K562 (cell line): ENCODE measurements at regions not wholly inside any gene's neighbourhood (a gene's known extent, or its start where the extent isn't known, plus 50 kb on each side); places are given as distances from the start of the nearest gene placed in this dataset.

Experiments used
- ATAC-seq: fragments of 200-7000 bp; cut with Tn5 transposase; 3 replicates; pipeline ENCODE4 v1.9.1; 2020; ENCODE audit warnings: moderate library complexity
- BruUV-seq: library from RNA; stranded (reverse); fragments of 400-500 nt; replicated peaks from 2 replicates; lab custom pipeline; 2021; lab: Mats Ljungman, UMichigan
- CTCF ChIA-PET: fragments of 300-600 bp; formaldehyde crosslinking; extraction: SDS; loops from one replicate; lab custom pipeline; 2021; ENCODE audit warnings: low intra/inter-chr PET ratio; lab: Yijun Ruan, JAX
- POLR2A ChIA-PET: fragments of 300-600, 350-650 bp; sonication (Branson Sonifier 250); formaldehyde crosslinking; extraction: SDS; loops from one replicate; lab custom pipeline; 2021; ENCODE audit warnings: antibody characterized with exemption, inconsistent platforms; lab: Yijun Ruan, JAX
- DNase-seq, 4 experiments: peaks; one replicate each; pipeline versions ENCODE4 v3.0.0 to v3.0.0-alpha.2; 2011 to 2018; ENCODE audit warnings: low spot score in 3 of 4, mixed read lengths in 3 of 4; ENCODE audit errors: extremely low read depth in 1 of 4
- FAIRE-seq: peaks from 2 replicates; lab custom pipeline; 2011; peaks lifted over from hg19 to GRCh38; lab: Jason Lieb, UNC
- H2AFZ ChIP-seq: 2 replicates; pipeline ENCODE4 v1.6.0; 2011; ENCODE audit warnings: low read depth, low read length, control low read depth, inconsistent platforms
- H3K27ac ChIP-seq: fragments of 200-600 bp; 3 replicates; pipeline ENCODE4 v1.8.0; 2011; ENCODE audit warnings: low read depth, mild to moderate bottlenecking, control low read depth, inconsistent platforms, low read length, moderate library complexity, mixed read lengths; ENCODE audit errors: extremely low read depth
- H3K27me3 ChIP-seq, 2 experiments: fragments of 300-600 bp in 1 of 2; 2 replicates in 1 of 2; 3 replicates in 1 of 2; pipeline versions ENCODE4 v1.6.0 to v1.8.0; 2011; ENCODE audit warnings: inconsistent platforms in 2 of 2, low read length in 2 of 2, mild to moderate bottlenecking in 1 of 2, mixed read lengths in 1 of 2, moderate library complexity in 1 of 2; ENCODE audit not compliant: control insufficient read depth in 2 of 2, insufficient read depth in 2 of 2
- H3K36me3 ChIP-seq: fragments of 300-600 bp; 3 replicates; pipeline ENCODE4 v1.8.0; 2011; ENCODE audit warnings: mild to moderate bottlenecking, low read length, inconsistent platforms; ENCODE audit not compliant: control insufficient read depth, insufficient read depth
- H3K4me1 ChIP-seq, 2 experiments: fragments of 200-600 bp in 1 of 2; replicated peaks in 1 of 2; 2 replicates in 1 of 2; 3 replicates in 1 of 2; pipeline versions ENCODE4 v1.5.1 to v1.8.0; 2011; ENCODE audit warnings: inconsistent platforms in 2 of 2, low read length in 2 of 2, mild to moderate bottlenecking in 1 of 2, mixed read lengths in 1 of 2, moderate library complexity in 1 of 2; ENCODE audit not compliant: control insufficient read depth in 2 of 2, insufficient read depth in 2 of 2
- H3K4me2 ChIP-seq: 2 replicates; pipeline ENCODE4 v1.6.1; 2011; ENCODE audit warnings: low read length, control low read depth, inconsistent platforms, mixed read lengths; ENCODE audit not compliant: insufficient read depth
- H3K4me3 ChIP-seq: fragments of 200-600 bp; sonication (generic), shearing (Covaris generic); 2 replicates; pipeline ENCODE4 v1.5.1; 2016; ENCODE audit warnings: control low read depth, inconsistent platforms
- H3K79me2 ChIP-seq: fragments of 200-600 bp; 3 replicates; pipeline ENCODE4 v1.8.0; 2011; ENCODE audit warnings: low read length, inconsistent platforms; ENCODE audit not compliant: control insufficient read depth, insufficient read depth
- H3K9ac ChIP-seq, 2 experiments: 2 replicates each; pipeline versions ENCODE4 v1.6.0 to v1.6.1; 2011; ENCODE audit warnings: low read depth in 2 of 2, low read length in 2 of 2, control low read depth in 1 of 2, inconsistent platforms in 1 of 2, mild to moderate bottlenecking in 1 of 2, mixed read lengths in 1 of 2; ENCODE audit not compliant: insufficient read depth in 1 of 2
- H3K9me1 ChIP-seq: one replicate; pipeline ENCODE4 v1.6.0; 2011; ENCODE audit warnings: inconsistent platforms, mild to moderate bottlenecking, low read length, moderate library complexity; ENCODE audit not compliant: control insufficient read depth, insufficient read depth
- H3K9me3 ChIP-seq: replicated peaks from 2 replicates; pipeline ENCODE4 v1.5.1; 2011; ENCODE audit warnings: low read depth, low read length, inconsistent platforms; ENCODE audit not compliant: control insufficient read depth, insufficient read depth
- H4K20me1 ChIP-seq: replicated peaks from 2 replicates; pipeline ENCODE4 v1.6.1; 2011; ENCODE audit warnings: low read length, inconsistent platforms, mixed read lengths; ENCODE audit not compliant: control insufficient read depth, insufficient read depth
- ARID1B ChIP-seq: fragments of 450-650 bp; IDR thresholded peaks from 2 replicates; pipeline ENCODE4 v1.6.1; 2016; ENCODE audit warnings: antibody characterized with exemption, mild to moderate bottlenecking, inconsistent platforms
- CREB1 ChIP-seq, 2 experiments: sonication (generic) in 1 of 2; formaldehyde crosslinking in 1 of 2; IDR thresholded peaks; 2 replicates each; pipeline versions ENCODE4 v1.6.1 to v1.8.0; 2012 to 2022; ENCODE audit warnings: inconsistent platforms in 1 of 2, mild to moderate bottlenecking in 1 of 2, missing genetic modification reagents in 1 of 2, moderate library complexity in 1 of 2
- FOXM1 ChIP-seq, 2 experiments: fragments of 450-650 bp in 1 of 2; sonication (generic) in 1 of 2; formaldehyde crosslinking in 1 of 2; IDR thresholded peaks; 2 replicates each; pipeline versions ENCODE4 v1.6.1 to v1.9.0; 2017 to 2022; ENCODE audit warnings: low read depth in 2 of 2, mild to moderate bottlenecking in 2 of 2, missing genetic modification reagents in 1 of 2, moderate library complexity in 1 of 2
- KAT8 ChIP-seq: fragments of 450-650 bp; IDR thresholded peaks from 2 replicates; pipeline ENCODE4 v1.6.1; 2016; ENCODE audit warnings: low read depth, mild to moderate bottlenecking
- MEF2A ChIP-seq: IDR thresholded peaks from 2 replicates; pipeline ENCODE4 v1.6.1; 2011; ENCODE audit warnings: low read depth, mild to moderate bottlenecking, low read length, moderate library complexity; ENCODE audit not compliant: control insufficient read depth
- NCOA6 ChIP-seq: fragments of 450-650 bp; IDR thresholded peaks from 2 replicates; pipeline ENCODE4 v1.6.1; 2017; ENCODE audit warnings: mild to moderate bottlenecking
- POU5F1 ChIP-seq: fragments of 150-350 bp; IDR thresholded peaks from 2 replicates; pipeline ENCODE4 v1.6.1; 2014; ENCODE audit warnings: borderline replicate concordance, low read length, low read depth, mild to moderate bottlenecking; ENCODE audit not compliant: partially characterized antibody
- RAD21 ChIP-seq, 2 experiments: fragments of 250-450 bp in 1 of 2; fragments of 450-650 bp in 1 of 2; sonication (Bioruptor Pico) in 1 of 2; formaldehyde crosslinking in 1 of 2; IDR thresholded peaks in 1 of 2; conservative IDR thresholded peaks in 1 of 2; 2 replicates each; pipeline versions ENCODE4 v1.4.0 to v1.8.0; 2020 to 2022; ENCODE audit warnings: mild to moderate bottlenecking in 2 of 2, moderate library complexity in 1 of 2
- RBM34 ChIP-seq: fragments of 200-400 bp; formaldehyde crosslinking; IDR thresholded peaks from 2 replicates; pipeline ENCODE4 v1.6.1; 2018; ENCODE audit warnings: low read length, borderline replicate concordance; ENCODE audit not compliant: insufficient read depth
- ZNF384 ChIP-seq: IDR thresholded peaks from 2 replicates; pipeline ENCODE4 v1.6.1; 2012; ENCODE audit warnings: low read depth, low read length, improper control_type of control experiment
- ZNF408 ChIP-seq: fragments of 250-450 bp; sonication (Bioruptor Pico); IDR thresholded peaks from 2 replicates; pipeline ENCODE4 v1.4.0; 2020; ENCODE audit warnings: low read depth, mild to moderate bottlenecking, moderate library complexity
- ZNF584 ChIP-seq: fragments of 200-800 bp; sonication (Bioruptor generic); IDR thresholded peaks from 2 replicates; pipeline ENCODE4 v1.6.1; 2016; ENCODE audit warnings: low read depth, mild to moderate bottlenecking, missing genetic modification characterization, missing compliant biosample characterization
- WGBS: fragments of 100-300 bp; shearing (Covaris generic); methylation state at CpG from one replicate; pipeline ENCODE4 v1.1.6; 2016; ENCODE audit warnings: low coverage, mixed read lengths; ENCODE audit not compliant: insufficient coverage; ENCODE audit errors: missing lambda C conversion rate; 5-methylcytosine and 5-hydroxymethylcytosine counted together
- in situ Hi-C: fragments of 300-500 bp; cut with MboI; formaldehyde crosslinking; loops from 4 replicates; pipeline ENCODE4 v1.15.0; 2018; ENCODE audit warnings: inconsistent platforms, mixed read lengths
- intact Hi-C: fragments of 100-400 bp; cut with micrococcal nuclease; formaldehyde crosslinking; loops from 2 replicates; pipeline ENCODE4 v1.14.2; 2022
- TF ChIP-seq, protein P1 (sequence below): fragments of 450-650 bp; IDR thresholded peaks from 2 replicates; pipeline ENCODE4 v1.6.1; 2018; ENCODE audit warnings: mild to moderate bottlenecking, low read depth; ENCODE audit not compliant: partially characterized antibody
- TF ChIP-seq, protein P2 (sequence below): fragments of 250-450 bp; sonication (Bioruptor Pico); IDR thresholded peaks from 2 replicates; pipeline ENCODE4 v1.4.0; 2020; ENCODE audit warnings: mild to moderate bottlenecking, moderate library complexity
- TF ChIP-seq, protein P3 (sequence below), 2 experiments: fragments of 250-450 bp in 1 of 2; fragments of 450-650 bp in 1 of 2; sonication (Bioruptor Pico) in 1 of 2; IDR thresholded peaks; 2 replicates each; pipeline versions ENCODE4 v1.6.1 to v1.8.0; 2016 to 2021; ENCODE audit warnings: mild to moderate bottlenecking in 2 of 2, moderate library complexity in 2 of 2, missing compliant biosample characterization in 1 of 2, missing genetic modification characterization in 1 of 2
- TF ChIP-seq, protein P4 (sequence below): fragments of 250-450 bp; sonication (Bioruptor Pico); IDR thresholded peaks from 2 replicates; pipeline ENCODE4 v1.5.0; 2021

DNA sequence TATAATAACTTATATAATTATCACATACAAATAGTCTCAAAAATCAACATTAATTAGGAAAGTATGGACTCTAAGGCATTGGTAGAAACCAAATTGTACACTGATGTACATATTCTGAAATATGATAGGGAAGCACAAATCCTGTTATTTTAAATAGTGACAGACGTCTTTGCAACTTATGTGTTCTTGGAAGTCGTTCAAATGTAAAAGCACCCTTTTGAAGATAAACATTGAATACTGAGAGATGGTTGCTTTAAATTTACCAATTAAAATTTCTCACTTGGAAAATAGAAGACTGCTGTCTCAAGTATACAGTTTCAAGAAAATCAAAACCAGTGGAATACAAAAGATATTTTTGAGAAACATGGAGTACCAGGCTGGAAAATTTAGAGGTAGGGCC is 457.4 kb upstream of the NUDT12 start:
- H3K79me2 ChIP-seq = no peaks in the 10 kb centered on the region
- DNase-seq = no peak
- no TSS peak for BruUV-seq
- H3K27ac ChIP-seq = no peak overlapping the region
- POLR2A ChIA-PET = no interaction called here
- WGBS = 0% methylated on average over 2 of the region's 2 CpGs
- H2AFZ ChIP-seq = no peak overlapping the region
- no peak overlapping the region for H3K4me3 ChIP-seq
- in situ Hi-C loops = no loop called here
- CTCF ChIA-PET = no interaction called here
- ATAC-seq = no peak
- no peaks in the 10 kb centered on the region for H3K27me3 ChIP-seq
- intact Hi-C loops = no loop called here
- H4K20me1 ChIP-seq = no peaks in the 10 kb centered on the region
- FAIRE-seq = no peak
- no peak overlapping the region for H3K4me2 ChIP-seq
- no peak overlapping the region for H3K9ac ChIP-seq
- no peaks in the 10 kb centered on the region for H3K9me1 ChIP-seq
- no peaks in the 10 kb centered on the region for H3K9me3 ChIP-seq
- no peaks in the 10 kb centered on the region for H3K36me3 ChIP-seq
- H3K4me1 ChIP-seq = peaks cover 0 to 3% of the 10 kb centered on the region in 2 experiments; a peak in 1 of 5 replicates
- TF ChIP-seq, protein P1, sequence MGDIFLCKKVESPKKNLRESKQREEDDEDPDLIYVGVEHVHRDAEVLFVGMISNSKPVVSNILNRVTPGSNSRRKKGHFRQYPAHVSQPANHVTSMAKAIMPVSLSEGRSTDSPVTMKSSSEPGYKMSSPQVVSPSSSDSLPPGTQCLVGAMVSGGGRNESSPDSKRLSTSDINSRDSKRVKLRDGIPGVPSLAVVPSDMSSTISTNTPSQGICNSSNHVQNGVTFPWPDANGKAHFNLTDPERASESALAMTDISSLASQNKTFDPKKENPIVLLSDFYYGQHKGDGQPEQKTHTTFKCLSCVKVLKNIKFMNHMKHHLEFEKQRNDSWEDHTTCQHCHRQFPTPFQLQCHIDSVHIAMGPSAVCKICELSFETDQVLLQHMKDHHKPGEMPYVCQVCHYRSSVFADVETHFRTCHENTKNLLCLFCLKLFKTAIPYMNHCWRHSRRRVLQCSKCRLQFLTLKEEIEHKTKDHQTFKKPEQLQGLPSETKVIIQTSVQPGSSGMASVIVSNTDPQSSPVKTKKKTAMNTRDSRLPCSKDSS = no peak
- no peak for TF ChIP-seq MEF2A
- TF ChIP-seq FOXM1 (IDR thresholded peaks at IDR 0.05; ENCODE audit: low read depth) = no peak
- no peak for TF ChIP-seq FOXM1 (CRISPR knock-in tag; IDR thresholded peaks at IDR 0.05; ENCODE audit: low read depth)
- TF ChIP-seq RAD21 (CRISPR knock-in tag; conservative IDR thresholded peaks at IDR 0.05 in 1 of 2, IDR thresholded peaks at IDR 0.05 in 1 of 2) = no peak
- no peak for TF ChIP-seq KAT8
- no peak for TF ChIP-seq POU5F1
- TF ChIP-seq, protein P2, sequence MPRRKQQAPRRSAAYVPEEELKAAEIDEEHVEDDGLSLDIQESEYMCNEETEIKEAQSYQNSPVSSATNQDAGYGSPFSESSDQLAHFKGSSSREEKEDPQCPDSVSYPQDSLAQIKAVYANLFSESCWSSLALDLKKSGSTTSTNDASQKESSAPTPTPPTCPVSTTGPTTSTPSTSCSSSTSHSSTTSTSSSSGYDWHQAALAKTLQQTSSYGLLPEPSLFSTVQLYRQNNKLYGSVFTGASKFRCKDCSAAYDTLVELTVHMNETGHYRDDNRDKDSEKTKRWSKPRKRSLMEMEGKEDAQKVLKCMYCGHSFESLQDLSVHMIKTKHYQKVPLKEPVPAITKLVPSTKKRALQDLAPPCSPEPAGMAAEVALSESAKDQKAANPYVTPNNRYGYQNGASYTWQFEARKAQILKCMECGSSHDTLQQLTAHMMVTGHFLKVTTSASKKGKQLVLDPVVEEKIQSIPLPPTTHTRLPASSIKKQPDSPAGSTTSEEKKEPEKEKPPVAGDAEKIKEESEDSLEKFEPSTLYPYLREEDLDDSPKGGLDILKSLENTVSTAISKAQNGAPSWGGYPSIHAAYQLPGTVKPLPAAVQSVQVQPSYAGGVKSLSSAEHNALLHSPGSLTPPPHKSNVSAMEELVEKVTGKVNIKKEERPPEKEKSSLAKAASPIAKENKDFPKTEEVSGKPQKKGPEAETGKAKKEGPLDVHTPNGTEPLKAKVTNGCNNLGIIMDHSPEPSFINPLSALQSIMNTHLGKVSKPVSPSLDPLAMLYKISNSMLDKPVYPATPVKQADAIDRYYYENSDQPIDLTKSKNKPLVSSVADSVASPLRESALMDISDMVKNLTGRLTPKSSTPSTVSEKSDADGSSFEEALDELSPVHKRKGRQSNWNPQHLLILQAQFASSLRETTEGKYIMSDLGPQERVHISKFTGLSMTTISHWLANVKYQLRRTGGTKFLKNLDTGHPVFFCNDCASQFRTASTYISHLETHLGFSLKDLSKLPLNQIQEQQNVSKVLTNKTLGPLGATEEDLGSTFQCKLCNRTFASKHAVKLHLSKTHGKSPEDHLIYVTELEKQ (CRISPR knock-in tag) = no peak
- no peak for TF ChIP-seq ZNF384
- no peak for TF ChIP-seq NCOA6
- no peak for TF ChIP-seq ZNF408 (CRISPR knock-in tag)
- TF ChIP-seq, protein P3, sequence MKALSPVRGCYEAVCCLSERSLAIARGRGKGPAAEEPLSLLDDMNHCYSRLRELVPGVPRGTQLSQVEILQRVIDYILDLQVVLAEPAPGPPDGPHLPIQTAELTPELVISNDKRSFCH (CRISPR knock-in tag; IDR thresholded peaks at IDR 0.05) = no peak
- TF ChIP-seq, protein P3 (tag; IDR thresholded peaks at IDR 0.05) = no peak
- TF ChIP-seq ARID1B = no peak
- no peak for TF ChIP-seq CREB1 (IDR thresholded peaks at IDR 0.05)
- TF ChIP-seq CREB1 (CRISPR knock-in tag; IDR thresholded peaks at IDR 0.05) = no peak
- TF ChIP-seq, protein P4, sequence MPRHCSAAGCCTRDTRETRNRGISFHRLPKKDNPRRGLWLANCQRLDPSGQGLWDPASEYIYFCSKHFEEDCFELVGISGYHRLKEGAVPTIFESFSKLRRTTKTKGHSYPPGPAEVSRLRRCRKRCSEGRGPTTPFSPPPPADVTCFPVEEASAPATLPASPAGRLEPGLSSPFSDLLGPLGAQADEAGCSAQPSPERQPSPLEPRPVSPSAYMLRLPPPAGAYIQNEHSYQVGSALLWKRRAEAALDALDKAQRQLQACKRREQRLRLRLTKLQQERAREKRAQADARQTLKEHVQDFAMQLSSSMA (CRISPR knock-in tag) = no peak
- no peak for TF ChIP-seq ZNF584
- no peak for TF ChIP-seq RBM34
